Caco-2 (cell line): ENCODE measurements at regions not wholly inside any gene's neighbourhood (a gene's known extent, or its start where the extent isn't known, plus 50 kb on each side); places are given as distances from the start of the nearest gene placed in this dataset.

ENCODE experiments used
- BruUV-seq: library from RNA; stranded (reverse); fragments of 400-500 nt; replicated peaks from 2 replicates; lab custom pipeline; 2021; lab: Mats Ljungman, UMichigan
- CTCF ChIA-PET: fragments of 300-600 bp; sonication (Branson Sonifier 250); formaldehyde crosslinking; loops from one replicate; lab custom pipeline; 2022; ENCODE audit warnings: antibody characterized with exemption; lab: Charles Lee
- POLR2A ChIA-PET: fragments of 300-600 bp; sonication (Branson Sonifier 250); formaldehyde crosslinking; loops from one replicate; lab custom pipeline; 2022; ENCODE audit warnings: antibody characterized with exemption; lab: Charles Lee
- DNase-seq, 2 experiments: peaks; one replicate each; pipeline versions ENCODE4 v3.0.0 to v3.0.0-alpha.2; 2020 to 2022
- H3K27me3 ChIP-seq: replicated peaks from 2 replicates; pipeline ENCODE4 v1.6.0; 2011; ENCODE audit warnings: low read length; ENCODE audit not compliant: control insufficient read depth, insufficient read depth
- H3K36me3 ChIP-seq: 2 replicates; pipeline ENCODE4 v1.5.1; 2011; ENCODE audit warnings: low read length; ENCODE audit not compliant: control insufficient read depth, insufficient read depth
- H3K4me1 ChIP-seq: fragments of 250-450 bp; sonication (Bioruptor Pico); 2 replicates; pipeline ENCODE4 v1.5.1; 2020; ENCODE audit warnings: mild to moderate bottlenecking
- H3K4me3 ChIP-seq: 2 replicates; pipeline ENCODE4 v1.5.1; 2011; ENCODE audit warnings: low read depth, mild to moderate bottlenecking, control low read depth, low read length
- H3K9me3 ChIP-seq: fragments of 250-450 bp; sonication (Bioruptor Pico); 2 replicates; pipeline ENCODE4 v1.5.1; 2020; ENCODE audit warnings: mild to moderate bottlenecking, moderate library complexity
- H3K27ac Mint-ChIP-seq: one replicate; pipeline ENCODE4 v1.8.0; 2022; ENCODE audit warnings: mixed read lengths; ENCODE audit not compliant: unreplicated experiment
- H3K27me3 Mint-ChIP-seq: one replicate; pipeline ENCODE4 v1.8.0; 2022; ENCODE audit warnings: mixed read lengths; ENCODE audit not compliant: insufficient read depth, unreplicated experiment
- H3K36me3 Mint-ChIP-seq: one replicate; pipeline ENCODE4 v1.8.0; 2022; ENCODE audit warnings: mild to moderate bottlenecking, mixed read lengths; ENCODE audit not compliant: insufficient read depth, unreplicated experiment
- H3K4me1 Mint-ChIP-seq: one replicate; pipeline ENCODE4 v1.8.0; 2022; ENCODE audit warnings: low read depth, mixed read lengths; ENCODE audit not compliant: unreplicated experiment
- H3K4me3 Mint-ChIP-seq: one replicate; pipeline ENCODE4 v1.8.0; 2022; ENCODE audit warnings: mild to moderate bottlenecking, moderate library complexity, mixed read lengths; ENCODE audit not compliant: unreplicated experiment
- H3K9me3 Mint-ChIP-seq: one replicate; pipeline ENCODE4 v1.8.0; 2022; ENCODE audit warnings: mixed read lengths; ENCODE audit not compliant: unreplicated experiment
- CTCF ChIP-seq, 2 experiments: fragments of 200-600 bp in 1 of 2; IDR thresholded peaks; 1 replicate in 1 of 2; 2 replicates in 1 of 2; pipeline versions ENCODE4 v1.5.1 to v1.8.0; 2011 to 2022; ENCODE audit warnings: antibody characterized with exemption in 1 of 2, control low read depth in 1 of 2, inconsistent platforms in 1 of 2, low read depth in 1 of 2, low read length in 1 of 2, mild to moderate bottlenecking in 1 of 2, moderate library complexity in 1 of 2; ENCODE audit not compliant: insufficient read depth in 1 of 2, severe bottlenecking in 1 of 2, unreplicated experiment in 1 of 2
- intact Hi-C: fragments of 100-400 bp; cut with micrococcal nuclease; formaldehyde crosslinking; loops from one replicate; pipeline ENCODE4 v1.10.0; 2022; ENCODE audit not compliant: unreplicated experiment

- no peak overlapping the region for H3K4me3 Mint-ChIP-seq
- H3K4me1 ChIP-seq, result no peaks in the 10 kb centered on the region
- DNase-seq, result no peak
- no peaks in the 10 kb centered on the region for H3K27me3 ChIP-seq
- no peaks in the 10 kb centered on the region for H3K9me3 ChIP-seq
- BruUV-seq, result no TSS peak
- H3K4me3 ChIP-seq, result no peak overlapping the region
- no peaks in the 10 kb centered on the region for H3K36me3 Mint-ChIP-seq
- H3K9me3 Mint-ChIP-seq, result no peaks in the 10 kb centered on the region
- no peaks in the 10 kb centered on the region for H3K36me3 ChIP-seq
- H3K27ac Mint-ChIP-seq, result no peak overlapping the region
- no peaks in the 10 kb centered on the region for H3K4me1 Mint-ChIP-seq
- peaks cover 2% of the 10 kb centered on the region for H3K27me3 Mint-ChIP-seq
- TF ChIP-seq CTCF (IDR thresholded peaks at IDR 0.05; ENCODE audit: insufficient read depth in 1 of 2, low read depth in 1 of 2, low read length in 1 of 2, severe bottlenecking in 1 of 2, unreplicated experiment in 1 of 2), result no peak
- intact Hi-C loops, result no loop called here
- CTCF ChIA-PET, result no interaction called here
- POLR2A ChIA-PET, result no interaction called here
Observed at GRCh38 chr6:156260815-156261214, 516.4 kb upstream of the ARID1B start.

GRCh38 chr6:156258981-156259380 lies 518.2 kb upstream of the ARID1B start:
- Mint-ChIP-seq H3K27me3 (peaks cover 2% of the 10 kb centered on the region), H3K27ac (no peak overlapping the region), H3K9me3 (no peaks in the 10 kb centered on the region), H3K4me3 (no peak overlapping the region), H3K36me3 (no peaks in the 10 kb centered on the region), H3K4me1 (no peaks in the 10 kb centered on the region)
- Histone ChIP-seq H3K9me3 (no peaks in the 10 kb centered on the region), H3K4me1 (no peaks in the 10 kb centered on the region), H3K36me3 (no peaks in the 10 kb centered on the region), H3K4me3 (no peak overlapping the region), H3K27me3 (no peaks in the 10 kb centered on the region)
- intact Hi-C loops, result no loop called here
- POLR2A ChIA-PET, result no interaction called here
- BruUV-seq, result no TSS peak
- DNase-seq, result no peak
- CTCF ChIA-PET, result no interaction called here
- no peak for TF ChIP-seq CTCF (IDR thresholded peaks at IDR 0.05; ENCODE audit: insufficient read depth in 1 of 2, low read depth in 1 of 2, low read length in 1 of 2, severe bottlenecking in 1 of 2, unreplicated experiment in 1 of 2)

- no peaks in the 10 kb centered on the region for H3K36me3 Mint-ChIP-seq
- Histone ChIP-seq H3K4me1 (no peaks in the 10 kb centered on the region), H3K27me3 (no peaks in the 10 kb centered on the region), H3K9me3 (no peaks in the 10 kb centered on the region), H3K36me3 (no peaks in the 10 kb centered on the region), H3K4me3 (no peak overlapping the region)
- no TSS peak for BruUV-seq
- H3K27me3 Mint-ChIP-seq, result peaks cover 2% of the 10 kb centered on the region
- no peaks in the 10 kb centered on the region for H3K4me1 Mint-ChIP-seq
- ChIA-PET CTCF (no interaction called here), POLR2A (no interaction called here)
- no peak for DNase-seq
- no peak overlapping the region for H3K27ac Mint-ChIP-seq
- H3K4me3 Mint-ChIP-seq, result no peak overlapping the region
- H3K9me3 Mint-ChIP-seq, result no peaks in the 10 kb centered on the region
- intact Hi-C loops, result no loop called here
- no peak for TF ChIP-seq CTCF (IDR thresholded peaks at IDR 0.05; ENCODE audit: insufficient read depth in 1 of 2, low read depth in 1 of 2, low read length in 1 of 2, severe bottlenecking in 1 of 2, unreplicated experiment in 1 of 2)
Observed at GRCh38 chr6:156256161-156256560, 521.0 kb upstream of the ARID1B start.
